ENCODE measurements at regions not wholly inside any gene's neighbourhood (a gene's known extent, or its start where the extent isn't known, plus 50 kb on each side); places are given as distances from the start of the nearest gene placed in this dataset.

- no peaks in the 10 kb centered on the region for H3K27me3 ChIP-seq (ENCODE audit: insufficient read depth, low read length)
- no peak for DNase-seq (ENCODE audit: low read depth)
- H4K20me1 ChIP-seq (ENCODE audit: insufficient read depth, low read length): no peaks in the 10 kb centered on the region
- no peak overlapping the region for H3K9ac ChIP-seq (ENCODE audit: low read length)
- no peak overlapping the region for H2AFZ ChIP-seq (ENCODE audit: low read depth, low read length)
- H3K4me1 ChIP-seq (ENCODE audit: insufficient read depth, low read length): peaks cover 8% of the 10 kb centered on the region
- H3K4me2 ChIP-seq (ENCODE audit: low read length): no peak overlapping the region
- peaks cover 2% of the 10 kb centered on the region for H3K36me3 Mint-ChIP-seq (ENCODE audit: low read depth, unreplicated experiment)
- no peak overlapping the region for H3K4me3 ChIP-seq (ENCODE audit: insufficient read depth, low read depth, low read length)
- no peak overlapping the region for H3K4me3 Mint-ChIP-seq (ENCODE audit: unreplicated experiment)
- H3K4me1 Mint-ChIP-seq (ENCODE audit: low read depth, unreplicated experiment): peaks cover 8% of the 10 kb centered on the region
- no peak for TF ChIP-seq CTCF (IDR thresholded peaks at IDR 0.05; ENCODE audit: insufficient read depth, low read depth, low read length)
- TF ChIP-seq EZH2 (IDR thresholded peaks at IDR 0.05; ENCODE audit: insufficient read depth, low read length): no peak
- H3K79me2 ChIP-seq (ENCODE audit: insufficient read depth, low read length): no peaks in the 10 kb centered on the region
- no peak for FAIRE-seq
- no peaks in the 10 kb centered on the region for H3K9me3 ChIP-seq (ENCODE audit: insufficient read depth, low read depth, low read length)
- H3K27ac ChIP-seq (ENCODE audit: low read depth, low read length): no peak overlapping the region
- no peaks in the 10 kb centered on the region for H3K27me3 Mint-ChIP-seq (ENCODE audit: low read depth, unreplicated experiment)
- H3K9me3 Mint-ChIP-seq (ENCODE audit: unreplicated experiment): no peaks in the 10 kb centered on the region
- no peaks in the 10 kb centered on the region for H3K36me3 ChIP-seq (ENCODE audit: insufficient read depth, low read length)
- no peak overlapping the region for H3K27ac Mint-ChIP-seq (ENCODE audit: unreplicated experiment)
Observed at GRCh38 chr1:90486134-90486824, 230.8 kb downstream of the BARHL2 start.

GRCh38 chr1:90480271-90480835 is 236.7 kb downstream of the BARHL2 start:
- H3K27me3 Mint-ChIP-seq (ENCODE audit: low read depth, unreplicated experiment): no peaks in the 10 kb centered on the region
- H3K9me3 ChIP-seq (ENCODE audit: insufficient read depth, low read depth, low read length): no peaks in the 10 kb centered on the region
- no peaks in the 10 kb centered on the region for H3K36me3 ChIP-seq (ENCODE audit: insufficient read depth, low read length)
- no peak overlapping the region for H3K4me3 Mint-ChIP-seq (ENCODE audit: unreplicated experiment)
- no peak overlapping the region for H3K27ac Mint-ChIP-seq (ENCODE audit: unreplicated experiment)
- DNase-seq (ENCODE audit: low read depth): no peak
- no peak overlapping the region for H3K9ac ChIP-seq (ENCODE audit: low read length)
- peaks cover 2% of the 10 kb centered on the region for H3K36me3 Mint-ChIP-seq (ENCODE audit: low read depth, unreplicated experiment)
- no peaks in the 10 kb centered on the region for H3K4me1 ChIP-seq (ENCODE audit: insufficient read depth, low read length)
- H3K27ac ChIP-seq (ENCODE audit: low read depth, low read length): no peak overlapping the region
- H3K79me2 ChIP-seq (ENCODE audit: insufficient read depth, low read length): no peaks in the 10 kb centered on the region
- no peak overlapping the region for H2AFZ ChIP-seq (ENCODE audit: low read depth, low read length)
- H3K4me1 Mint-ChIP-seq (ENCODE audit: low read depth, unreplicated experiment): no peaks in the 10 kb centered on the region
- H4K20me1 ChIP-seq (ENCODE audit: insufficient read depth, low read length): no peaks in the 10 kb centered on the region
- H3K9me3 Mint-ChIP-seq (ENCODE audit: unreplicated experiment): no peaks in the 10 kb centered on the region
- FAIRE-seq: no peak
- TF ChIP-seq EZH2 (IDR thresholded peaks at IDR 0.05; ENCODE audit: insufficient read depth, low read length) (no peak), CTCF (IDR thresholded peaks at IDR 0.05; ENCODE audit: insufficient read depth, low read depth, low read length) (no peak)
- H3K4me3 ChIP-seq (ENCODE audit: insufficient read depth, low read depth, low read length): no peak overlapping the region
- no peaks in the 10 kb centered on the region for H3K27me3 ChIP-seq (ENCODE audit: insufficient read depth, low read length)
- H3K4me2 ChIP-seq (ENCODE audit: low read length): no peak overlapping the region

- FAIRE-seq: no peak
Observed at GRCh38 chr1:90476994-90477393, 240.1 kb downstream of the BARHL2 start.

More at GRCh38 chr1:90476994-90477393, 240.1 kb downstream of the BARHL2 start:
- H3K27me3 Mint-ChIP-seq (ENCODE audit: low read depth, unreplicated experiment): no peaks in the 10 kb centered on the region
- no peaks in the 10 kb centered on the region for H3K79me2 ChIP-seq (ENCODE audit: insufficient read depth, low read length)
- no peaks in the 10 kb centered on the region for H3K27me3 ChIP-seq (ENCODE audit: insufficient read depth, low read length)
- no peak overlapping the region for H3K9ac ChIP-seq (ENCODE audit: low read length)
- no peaks in the 10 kb centered on the region for H4K20me1 ChIP-seq (ENCODE audit: insufficient read depth, low read length)
- H2AFZ ChIP-seq (ENCODE audit: low read depth, low read length): no peak overlapping the region
- no peaks in the 10 kb centered on the region for H3K9me3 Mint-ChIP-seq (ENCODE audit: unreplicated experiment)
- DNase-seq (ENCODE audit: low read depth): no peak
- no peak overlapping the region for H3K4me3 ChIP-seq (ENCODE audit: insufficient read depth, low read depth, low read length)
- H3K36me3 ChIP-seq (ENCODE audit: insufficient read depth, low read length): no peaks in the 10 kb centered on the region
- no peaks in the 10 kb centered on the region for H3K4me1 ChIP-seq (ENCODE audit: insufficient read depth, low read length)
- no peaks in the 10 kb centered on the region for H3K9me3 ChIP-seq (ENCODE audit: insufficient read depth, low read depth, low read length)
- H3K4me1 Mint-ChIP-seq (ENCODE audit: low read depth, unreplicated experiment): no peaks in the 10 kb centered on the region
- no peak overlapping the region for H3K4me3 Mint-ChIP-seq (ENCODE audit: unreplicated experiment)
- H3K27ac Mint-ChIP-seq (ENCODE audit: unreplicated experiment): no peak overlapping the region
- H3K27ac ChIP-seq (ENCODE audit: low read depth, low read length): no peak overlapping the region
- H3K4me2 ChIP-seq (ENCODE audit: low read length): no peak overlapping the region
- H3K36me3 Mint-ChIP-seq (ENCODE audit: low read depth, unreplicated experiment): no peaks in the 10 kb centered on the region
- TF ChIP-seq CTCF (IDR thresholded peaks at IDR 0.05; ENCODE audit: insufficient read depth, low read depth, low read length) (no peak), EZH2 (IDR thresholded peaks at IDR 0.05; ENCODE audit: insufficient read depth, low read length) (no peak)
